ENCODE measurements at regions not wholly inside any gene's neighbourhood (a gene's known extent, or its start where the extent isn't known, plus 50 kb on each side); places are given as distances from the start of the nearest gene placed in this dataset.

- H3K9me1 ChIP-seq (replicated peaks; ENCODE audit: control insufficient read depth, extremely low read depth, insufficient read depth, low read length) = no peaks in the 10 kb centered on the region
- intact Hi-C loops (cut with micrococcal nuclease) (no loop called here), dilution Hi-C loops (cut with MboI; ENCODE audit: extremely low pct_ligation_motif_present, low sequenced_read_pairs) (no loop called here)
- no peaks in the 10 kb centered on the region for H3K4me1 ChIP-seq (ENCODE audit: control insufficient read depth, extremely low read depth, insufficient read depth, low read length)
- H3K27ac ChIP-seq (ENCODE audit: insufficient read depth, low read depth, low read length) = no peak overlapping the region
- no peaks in the 10 kb centered on the region for H3K36me3 ChIP-seq (ENCODE audit: control insufficient read depth in 2 of 2, extremely low read depth in 1 of 2, insufficient read depth in 2 of 2, low read length in 2 of 2)
- H3K79me2 ChIP-seq (ENCODE audit: control insufficient read depth, insufficient read depth, low read length) = no peaks in the 10 kb centered on the region
- BruUV-seq (replicated peaks) = no TSS peak
- ChIA-PET CTCF (interaction anchor here (1.1 to 1.3 kb wide), 2 partner anchors 11 to 14 kb away, joined by 3 to 4 read pairs; no protein-coding TSS in a partner anchor), POLR2A (no interaction called here)
- DNase-seq (ENCODE audit: low read depth, low spot score) (no peak), FAIRE-seq (no peak)
- no peaks in the 10 kb centered on the region for H3K9me3 ChIP-seq (replicated peaks; ENCODE audit: control insufficient read depth, insufficient read depth, low read length)
- no peak overlapping the region for H3K4me2 ChIP-seq (ENCODE audit: insufficient read depth, low read length)
- no peak for TF ChIP-seq GATA2 (IDR thresholded peaks at IDR 0.05; ENCODE audit: insufficient read depth, insufficient read length, low read depth, low read length)
- no peak for TF ChIP-seq POLR2AphosphoS5 (IDR thresholded peaks at IDR 0.05; ENCODE audit: insufficient read depth, low read depth, low read length)
- no peak for TF ChIP-seq POLR2A (IDR thresholded peaks at IDR 0.05; ENCODE audit: low read depth, low read length)
- no peak for TF ChIP-seq MYC (IDR thresholded peaks at IDR 0.05; ENCODE audit: low read depth, low read length)
- no peak for TF ChIP-seq FOS (IDR thresholded peaks at IDR 0.05; ENCODE audit: borderline replicate concordance, insufficient read depth, low read length)
- TF ChIP-seq EZH2 (IDR thresholded peaks at IDR 0.05; ENCODE audit: borderline replicate concordance, low read depth, low read length, severe bottlenecking) = no peak
- no peak for TF ChIP-seq JUN (IDR thresholded peaks at IDR 0.05; ENCODE audit: borderline replicate concordance, insufficient read depth, insufficient read length, low read depth)
- no peak for TF ChIP-seq CTCF (IDR thresholded peaks at IDR 0.05; ENCODE audit: extremely low read depth in 1 of 2, insufficient read depth in 1 of 2, low read depth in 1 of 2, low read length in 2 of 2)
- TF ChIP-seq MAX (IDR thresholded peaks at IDR 0.05; ENCODE audit: insufficient read depth, insufficient read length) = no peak
- H2AFZ ChIP-seq (ENCODE audit: low read depth, low read length) = no peak overlapping the region
- no peak overlapping the region for H3K9ac ChIP-seq (replicated peaks; ENCODE audit: extremely low read depth, insufficient read depth, low read length)
- no peak overlapping the region for H3K4me3 ChIP-seq (replicated peaks in 1 of 3; ENCODE audit: insufficient read depth in 1 of 3, low read depth in 1 of 3, low read length in 3 of 3)
- no peaks in the 10 kb centered on the region for H3K27me3 ChIP-seq (ENCODE audit: control insufficient read depth in 2 of 2, insufficient read depth in 2 of 2, low read length in 2 of 2)
- no peaks in the 10 kb centered on the region for H4K20me1 ChIP-seq (replicated peaks; ENCODE audit: control insufficient read depth, extremely low read depth, insufficient read depth, low read length)
These were observed 148.3 kb downstream of the AQP4 start for GRCh38 chr18:26717123-26717719.

Data from endothelial cell of umbilical vein (primary cell).